GM12878 (cell line): ENCODE measurements at regions not wholly inside any gene's neighbourhood (a gene's known extent, or its start where the extent isn't known, plus 50 kb on each side); places are given as distances from the start of the nearest gene placed in this dataset.

Experiments used
- ATAC-seq: fragments of 200-7000 bp; cut with Tn5 transposase; 3 replicates; pipeline ENCODE4 v1.9.1; 2020; ENCODE audit warnings: mild to moderate bottlenecking, moderate library complexity
- BruUV-seq: library from RNA; stranded (reverse); fragments of 400-500 nt; replicated peaks from 2 replicates; lab custom pipeline; 2021; lab: Mats Ljungman, UMichigan
- CTCF ChIA-PET: fragments of 300-600 bp; sonication (Branson Sonifier 250); formaldehyde crosslinking; extraction: SDS; loops from one replicate; lab custom pipeline; 2021; ENCODE audit warnings: inconsistent platforms; lab: Yijun Ruan, JAX
- POLR2A ChIA-PET: fragments of 350-600 bp; formaldehyde crosslinking; extraction: SDS; loops from one replicate; lab custom pipeline; 2021; ENCODE audit warnings: inconsistent platforms; lab: Charles Lee
- RAD21 ChIA-PET: fragments of 300-600 bp; sonication (Branson Sonifier 250); formaldehyde crosslinking; loops from one replicate; lab custom pipeline; 2023; ENCODE audit warnings: antibody characterized with exemption; ENCODE audit not compliant: unreplicated experiment; lab: Charles Lee
- SMC1A ChIA-PET: fragments of 300-600 bp; sonication (Branson Sonifier 250); formaldehyde crosslinking; loops from one replicate; lab custom pipeline; 2023; ENCODE audit not compliant: unreplicated experiment, uncharacterized antibody; lab: Charles Lee
- DNase-seq: peaks from one replicate; pipeline ENCODE4 v3.0.0-alpha.2; 2011; ENCODE audit warnings: low read depth, low spot score
- FAIRE-seq: peaks from 3 replicates; lab custom pipeline; 2011; peaks lifted over from hg19 to GRCh38; lab: Jason Lieb, UNC
- H2AFZ ChIP-seq: 2 replicates; pipeline ENCODE4 v1.6.0; 2011; ENCODE audit warnings: low read depth, low read length, control low read depth; ENCODE audit not compliant: control insufficient read depth
- H3K27ac ChIP-seq: 2 replicates; pipeline ENCODE4 v1.5.1; 2011; ENCODE audit warnings: control low read depth; ENCODE audit not compliant: control insufficient read depth, insufficient read depth
- H3K27me3 ChIP-seq, 2 experiments: replicated peaks in 1 of 2; 2 replicates each; pipeline versions ENCODE4 v1.6.0 to v1.6.1; 2011; ENCODE audit warnings: low read length in 1 of 2; ENCODE audit not compliant: control insufficient read depth in 2 of 2, insufficient read depth in 2 of 2
- H3K36me3 ChIP-seq, 2 experiments: 2 replicates each; pipeline ENCODE4 v1.5.1; 2011; ENCODE audit warnings: low read length in 1 of 2; ENCODE audit not compliant: control insufficient read depth in 2 of 2, insufficient read depth in 2 of 2
- H3K4me1 ChIP-seq: 2 replicates; pipeline ENCODE4 v1.6.1; 2011; ENCODE audit warnings: mild to moderate bottlenecking, low read length, moderate library complexity, mixed read lengths; ENCODE audit not compliant: control insufficient read depth, insufficient read depth
- H3K4me2 ChIP-seq: 2 replicates; pipeline ENCODE4 v1.6.0; 2011; ENCODE audit warnings: control low read depth; ENCODE audit not compliant: control insufficient read depth, insufficient read depth
- H3K4me3 ChIP-seq: fragments of 200-600 bp; sonication (generic); 2 replicates; pipeline ENCODE4 v1.5.1; 2016
- H3K79me2 ChIP-seq: 2 replicates; pipeline ENCODE4 v1.6.0; 2011; ENCODE audit warnings: low read length; ENCODE audit not compliant: control insufficient read depth, insufficient read depth
- H3K9ac ChIP-seq: 2 replicates; pipeline ENCODE4 v1.8.0; 2011; ENCODE audit warnings: low read length, control low read depth, mixed read lengths; ENCODE audit not compliant: control insufficient read depth, insufficient read depth
- H3K9me3 ChIP-seq: replicated peaks from 3 replicates; pipeline ENCODE4 v1.5.1; 2011; ENCODE audit warnings: mild to moderate bottlenecking, low read length; ENCODE audit not compliant: control insufficient read depth, insufficient read depth
- H4K20me1 ChIP-seq: 2 replicates; pipeline ENCODE4 v1.6.0; 2011; ENCODE audit not compliant: control insufficient read depth, insufficient read depth
- CBFB ChIP-seq: IDR thresholded peaks from 2 replicates; pipeline ENCODE4 v1.6.1; 2016; ENCODE audit warnings: antibody characterized with exemption, low read depth
- E4F1 ChIP-seq: fragments of 450-650 bp; IDR thresholded peaks from 2 replicates; pipeline ENCODE4 v1.6.1; 2018; ENCODE audit warnings: borderline replicate concordance, mild to moderate bottlenecking; ENCODE audit not compliant: partially characterized antibody
- FOXK2 ChIP-seq: fragments of 450-650 bp; IDR thresholded peaks from 2 replicates; pipeline ENCODE4 v1.6.1; 2017; ENCODE audit warnings: mild to moderate bottlenecking, moderate library complexity
- JUNB ChIP-seq: IDR thresholded peaks from 2 replicates; pipeline ENCODE4 v1.6.1; 2016; ENCODE audit warnings: antibody characterized with exemption, mild to moderate bottlenecking
- POU2F2 ChIP-seq: IDR thresholded peaks from 3 replicates; pipeline ENCODE4 v1.6.1; 2011; ENCODE audit warnings: low read depth, mild to moderate bottlenecking, low read length, borderline replicate concordance
- RFX5 ChIP-seq: IDR thresholded peaks from 2 replicates; pipeline ENCODE4 v1.6.1; 2011; ENCODE audit warnings: low read depth, low read length, improper control_type of control experiment
- SUZ12 ChIP-seq: fragments of 200-600 bp; sonication (generic); IDR thresholded peaks from one replicate; pipeline ENCODE4 v1.6.1; 2018; ENCODE audit warnings: antibody characterized with exemption, mild to moderate bottlenecking; ENCODE audit not compliant: unreplicated experiment
- TCF12 ChIP-seq: IDR thresholded peaks from 2 replicates; pipeline ENCODE4 v1.6.1; 2011; ENCODE audit warnings: low read depth, mild to moderate bottlenecking, low read length
- WGBS: methylation state at CpG from one replicate; pipeline ENCODE4 v1.1.6; 2016; ENCODE audit warnings: low lambda C conversion rate; ENCODE audit not compliant: insufficient replicate concordance, insufficient coverage; ENCODE audit errors: missing lambda C conversion rate; 5-methylcytosine and 5-hydroxymethylcytosine counted together
- in situ Hi-C: fragments of 300-500 bp; cut with MboI; formaldehyde crosslinking; loops from 9 replicates; pipeline ENCODE4 v1.14.3; 2018; ENCODE audit warnings: mixed read lengths
- intact Hi-C: fragments of 100-400 bp; cut with micrococcal nuclease; formaldehyde crosslinking; loops from one replicate; pipeline ENCODE4 v1.14.2; 2022; ENCODE audit not compliant: unreplicated experiment

- POLR2A ChIA-PET, result no interaction called here
- Histone ChIP-seq H4K20me1 (no peaks in the 10 kb centered on the region), H2AFZ (no peak overlapping the region), H3K27me3 (no peaks in the 10 kb centered on the region), H3K4me1 (no peaks in the 10 kb centered on the region), H3K4me3 (no peak overlapping the region), H3K9ac (no peak overlapping the region), H3K27ac (no peak overlapping the region), H3K79me2 (no peaks in the 10 kb centered on the region), H3K4me2 (no peak overlapping the region), H3K9me3 (no peaks in the 10 kb centered on the region), H3K36me3 (no peaks in the 10 kb centered on the region)
- BruUV-seq, result no TSS peak
- CTCF ChIA-PET, result no interaction called here
- WGBS, result 0% methylated on average over 2 of the region's 2 CpGs
- SMC1A ChIA-PET, result no interaction called here
- in situ Hi-C loops, result no loop called here
- no peak for ATAC-seq
- no peak for FAIRE-seq
- RAD21 ChIA-PET, result no interaction called here
- TF ChIP-seq SUZ12 (no peak), RFX5 (no peak), E4F1 (no peak), TCF12 (no peak), FOXK2 (no peak)
- intact Hi-C loops, result no loop called here
- DNase-seq, result no peak
These were observed 266.8 kb downstream of the CYLC2 start for GRCh38 chr9:103261951-103262350.

DNA sequence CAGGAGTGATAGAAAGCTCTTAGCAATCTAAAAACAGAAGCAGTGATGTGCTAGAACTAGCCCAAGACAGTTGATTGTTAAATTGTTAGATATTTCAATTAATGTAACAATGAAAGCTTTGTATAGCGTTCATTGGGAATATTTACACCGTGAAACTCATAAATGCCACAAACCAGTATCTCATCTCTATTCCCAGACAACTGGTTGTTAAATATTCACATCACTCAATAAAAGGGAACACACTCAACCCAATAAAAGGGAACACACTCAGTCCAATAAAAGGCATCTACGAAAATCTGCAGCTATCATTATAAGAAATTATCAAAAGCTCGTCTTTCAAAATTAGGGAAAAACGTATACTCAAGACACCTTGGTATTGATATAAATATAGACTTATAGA is 270.9 kb downstream of the CYLC2 start:
- intact Hi-C loops, result no loop called here
- Histone ChIP-seq H3K4me3 (no peak overlapping the region), H3K4me2 (no peak overlapping the region), H3K27ac (no peak overlapping the region), H3K4me1 (no peaks in the 10 kb centered on the region), H4K20me1 (no peaks in the 10 kb centered on the region)
- ChIA-PET POLR2A (interaction anchor here (0.6 kb wide), 1 partner anchor 56 kb away, joined by 5 read pairs; no protein-coding TSS in a partner anchor), CTCF (no interaction called here)
- FAIRE-seq (no peak), ATAC-seq (no peak)
- 20% methylated on average over 5 of the region's 5 CpGs for WGBS
- TF ChIP-seq JUNB (no peak), CBFB (no peak), POU2F2 (no peak)
- TF ChIP-seq, all 136 proteins: peak for 0
- H3K36me3 ChIP-seq, result no peaks in the 10 kb centered on the region
- no peak for DNase-seq
- SMC1A ChIA-PET, result no interaction called here
- no TSS peak for BruUV-seq
- H2AFZ ChIP-seq, result no peak overlapping the region
- H3K9ac ChIP-seq, result no peak overlapping the region
- in situ Hi-C loops, result no loop called here
- H3K9me3 ChIP-seq, result no peaks in the 10 kb centered on the region
- no peaks in the 10 kb centered on the region for H3K27me3 ChIP-seq
- no peaks in the 10 kb centered on the region for H3K79me2 ChIP-seq
- RAD21 ChIA-PET, result no interaction called here
